AG10803 (cell line): ENCODE measurements at regions not wholly inside any gene's neighbourhood (a gene's known extent, or its start where the extent isn't known, plus 50 kb on each side); places are given as distances from the start of the nearest gene placed in this dataset.

Source experiments
- DNase-seq: peaks from one replicate; pipeline ENCODE4 v3.0.0; 2010; ENCODE audit warnings: low read depth
- H3K4me3 ChIP-seq: 2 replicates; pipeline ENCODE4 v1.5.1; 2011; ENCODE audit warnings: mild to moderate bottlenecking, low read length, control low read depth
- TF ChIP-seq, protein P1 (sequence below): conservative IDR thresholded peaks from 2 replicates; pipeline ENCODE4 v1.5.1; 2011; ENCODE audit warnings: mild to moderate bottlenecking, low read length, control low read depth, inconsistent platforms

DNA sequence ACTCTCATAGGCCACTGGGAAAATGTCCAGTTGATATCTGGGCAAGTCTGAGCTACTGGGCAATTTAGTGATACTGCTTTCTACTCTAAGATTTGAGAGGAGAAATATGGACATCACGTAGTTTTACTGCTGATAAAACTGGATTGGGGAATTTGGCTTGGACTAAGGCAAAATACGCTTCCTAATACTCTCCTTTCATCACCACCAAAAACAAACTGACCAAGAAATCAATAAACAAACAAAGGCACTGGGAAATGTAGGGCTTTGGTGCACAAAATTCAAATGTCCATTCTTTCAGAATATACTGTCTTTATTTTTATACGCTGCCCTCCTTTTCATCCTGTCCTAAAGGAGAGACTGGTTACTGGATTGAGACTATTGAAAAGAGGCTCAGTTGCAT, 145.1 kb upstream of the SP8 start:
- H3K4me3 ChIP-seq = no peak overlapping the region
- TF ChIP-seq, protein P1, sequence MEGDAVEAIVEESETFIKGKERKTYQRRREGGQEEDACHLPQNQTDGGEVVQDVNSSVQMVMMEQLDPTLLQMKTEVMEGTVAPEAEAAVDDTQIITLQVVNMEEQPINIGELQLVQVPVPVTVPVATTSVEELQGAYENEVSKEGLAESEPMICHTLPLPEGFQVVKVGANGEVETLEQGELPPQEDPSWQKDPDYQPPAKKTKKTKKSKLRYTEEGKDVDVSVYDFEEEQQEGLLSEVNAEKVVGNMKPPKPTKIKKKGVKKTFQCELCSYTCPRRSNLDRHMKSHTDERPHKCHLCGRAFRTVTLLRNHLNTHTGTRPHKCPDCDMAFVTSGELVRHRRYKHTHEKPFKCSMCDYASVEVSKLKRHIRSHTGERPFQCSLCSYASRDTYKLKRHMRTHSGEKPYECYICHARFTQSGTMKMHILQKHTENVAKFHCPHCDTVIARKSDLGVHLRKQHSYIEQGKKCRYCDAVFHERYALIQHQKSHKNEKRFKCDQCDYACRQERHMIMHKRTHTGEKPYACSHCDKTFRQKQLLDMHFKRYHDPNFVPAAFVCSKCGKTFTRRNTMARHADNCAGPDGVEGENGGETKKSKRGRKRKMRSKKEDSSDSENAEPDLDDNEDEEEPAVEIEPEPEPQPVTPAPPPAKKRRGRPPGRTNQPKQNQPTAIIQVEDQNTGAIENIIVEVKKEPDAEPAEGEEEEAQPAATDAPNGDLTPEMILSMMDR = no peak
- no peak for DNase-seq

DNA sequence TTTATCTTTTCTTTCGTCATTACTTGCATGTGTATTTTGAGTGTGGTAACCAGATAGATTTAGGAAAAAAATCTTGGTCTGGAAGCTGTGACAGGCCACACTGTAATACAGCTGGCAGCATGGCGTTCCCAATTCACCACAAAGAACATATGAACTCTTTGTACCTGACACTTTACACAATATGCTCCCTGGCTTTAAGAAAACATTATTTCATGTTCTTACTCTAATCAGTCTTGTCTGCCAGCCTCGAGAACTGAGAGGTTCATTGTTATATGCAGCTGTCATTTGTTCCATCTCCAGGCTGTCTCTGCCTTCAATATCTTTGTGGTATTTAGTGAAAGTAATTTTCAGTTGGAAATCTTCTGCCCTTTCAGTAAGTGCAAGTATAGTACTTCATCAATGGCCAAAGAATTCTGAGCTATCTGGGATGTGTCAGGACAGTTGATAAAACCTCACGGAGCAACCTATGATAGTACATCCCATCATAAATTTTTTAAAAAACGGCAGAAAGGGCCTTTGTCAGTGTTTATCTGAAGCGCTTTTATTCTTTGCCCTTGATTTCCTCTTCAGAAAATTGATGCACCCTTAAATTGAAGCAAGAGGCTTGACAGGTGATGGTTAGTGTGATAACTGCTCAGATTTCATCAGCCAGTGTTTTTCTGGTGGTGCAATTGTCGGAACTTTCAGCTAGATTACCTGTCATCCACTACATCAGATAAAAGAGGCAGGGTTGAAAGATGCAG, 146.3 kb upstream of the SP8 start:
- H3K4me3 ChIP-seq = no peak overlapping the region
- no peak for DNase-seq
- TF ChIP-seq, protein P1 = no peak

DNA sequence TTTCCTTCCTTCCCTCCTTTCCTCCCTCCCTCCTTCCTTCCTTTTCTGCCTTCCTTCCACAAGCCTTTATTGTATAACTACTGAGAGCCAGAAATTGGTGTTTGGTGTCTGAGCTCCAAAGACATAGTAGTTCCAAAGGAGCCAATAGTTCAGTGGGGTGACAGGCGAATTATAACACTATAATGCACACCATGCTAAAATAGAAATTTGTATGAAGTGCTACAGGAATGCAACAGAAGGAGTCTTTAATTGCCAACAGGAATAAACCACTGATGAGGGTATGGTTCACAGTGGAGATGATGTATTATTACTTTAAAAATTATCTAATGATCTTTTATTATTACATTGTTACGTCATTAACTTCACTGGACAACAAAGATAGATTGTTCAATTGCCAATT, 158.8 kb upstream of the SP8 start:
- TF ChIP-seq, protein P1 = no peak
- no peak overlapping the region for H3K4me3 ChIP-seq
- DNase-seq = no peak

DNA sequence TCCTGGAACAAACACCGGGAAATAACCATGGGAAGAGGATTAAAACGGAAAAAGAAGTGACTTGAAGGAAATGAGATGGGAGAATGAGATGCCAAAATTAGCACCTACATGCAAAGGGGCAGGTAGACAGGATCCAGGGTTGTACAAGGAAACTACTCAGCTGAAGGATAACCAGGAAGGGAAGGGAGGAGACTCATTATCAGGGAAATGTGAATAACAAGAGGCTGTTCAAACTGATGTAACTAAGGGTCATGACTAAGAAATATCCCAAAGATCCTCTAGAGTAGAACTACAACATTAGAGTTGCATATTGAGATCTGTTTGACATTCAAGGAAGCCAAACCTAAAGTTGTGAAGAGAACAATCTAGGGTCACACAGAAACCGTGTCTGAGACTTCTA, 166.2 kb upstream of the SP8 start:
- TF ChIP-seq, protein P1 = no peak
- no peak for DNase-seq

DNA sequence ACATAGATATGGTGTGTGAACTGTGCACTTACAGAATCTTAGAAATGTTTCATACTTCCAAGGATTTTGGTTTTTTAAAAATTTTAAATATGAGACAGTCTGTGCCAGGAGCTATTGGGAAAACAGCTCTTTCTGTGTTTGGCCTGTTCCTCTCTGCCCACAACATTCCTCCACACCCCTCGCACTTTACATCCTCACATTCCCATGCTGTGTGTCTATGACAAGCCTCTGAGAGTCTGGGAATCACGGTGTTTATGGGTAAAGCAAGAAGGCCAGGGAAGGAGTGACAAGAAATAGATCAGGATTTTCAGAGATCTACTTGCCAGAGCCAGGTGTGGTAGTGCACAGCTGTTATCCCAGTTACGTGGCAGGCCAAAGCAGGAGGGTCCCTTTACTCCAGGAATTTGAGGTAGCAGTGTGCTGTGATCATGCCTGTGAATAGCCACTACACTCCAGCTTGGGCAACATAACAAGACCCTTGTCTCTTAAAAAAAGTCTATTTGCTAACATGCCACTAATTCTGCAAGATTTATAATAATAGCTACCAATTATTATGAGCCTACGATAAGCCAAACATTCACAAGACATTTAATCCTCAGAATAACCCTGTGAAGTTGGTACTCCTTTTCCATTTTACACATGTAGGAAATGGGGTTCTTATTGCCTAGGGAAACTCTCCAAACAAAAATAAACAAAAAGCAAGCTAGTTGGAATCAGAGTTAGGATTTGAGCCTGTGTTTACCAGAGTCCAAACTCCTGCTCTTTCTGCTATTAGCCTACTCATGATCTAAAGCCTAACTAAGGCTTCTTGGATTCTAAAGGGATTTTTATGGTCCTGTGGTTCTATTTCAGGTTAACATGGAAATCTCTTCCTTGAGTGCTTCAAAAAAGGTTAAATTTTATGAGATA, 168.3 kb upstream of the SP8 start:
- TF ChIP-seq, protein P1 = no peak
- no peak overlapping the region for H3K4me3 ChIP-seq
- no peak for DNase-seq

More for the DNA sequence above, 166.2 kb upstream of the SP8 start:
- H3K4me3 ChIP-seq = no peak overlapping the region

DNA sequence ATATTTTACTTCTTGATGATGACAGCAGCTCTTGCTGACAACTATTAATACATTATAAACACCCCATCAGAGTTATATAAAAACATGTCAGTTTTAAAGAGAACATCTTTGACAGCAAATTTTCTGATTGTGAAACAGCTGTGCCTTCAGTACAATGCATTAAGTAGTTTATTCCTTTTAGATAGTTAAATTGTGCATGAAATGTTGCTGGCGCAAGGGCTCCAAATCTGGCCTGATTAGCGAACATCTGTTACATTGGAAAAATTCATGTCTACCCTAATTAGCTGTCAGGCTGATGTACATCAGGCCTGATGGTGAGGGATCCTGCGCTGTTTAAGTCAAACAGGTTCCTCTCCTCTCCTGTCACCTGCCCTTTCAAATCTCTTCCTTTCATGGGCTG, 171.9 kb upstream of the SP8 start:
- no peak for DNase-seq
- TF ChIP-seq, protein P1 = no peak
- H3K4me3 ChIP-seq = no peak overlapping the region
